GM06990 (cell line): ENCODE measurements at regions not wholly inside any gene's neighbourhood (a gene's known extent, or its start where the extent isn't known, plus 50 kb on each side); places are given as distances from the start of the nearest gene placed in this dataset.

ENCODE experiments used
- DNase-seq: peaks from one replicate; pipeline ENCODE4 v3.0.0-alpha.2; 2011; ENCODE audit not compliant: insufficient read length; ENCODE audit errors: extremely low read depth
- H3K27me3 ChIP-seq: replicated peaks from 2 replicates; pipeline ENCODE4 v1.6.0; 2011; ENCODE audit warnings: low read length; ENCODE audit not compliant: control insufficient read depth, insufficient read depth
- H3K36me3 ChIP-seq: 2 replicates; pipeline ENCODE4 v1.5.1; 2011; ENCODE audit warnings: low read length; ENCODE audit not compliant: control insufficient read depth, insufficient read depth
- H3K4me3 ChIP-seq: replicated peaks from 2 replicates; pipeline ENCODE4 v1.5.1; 2011; ENCODE audit warnings: low read depth, mild to moderate bottlenecking, control low read depth, low read length
- CTCF ChIP-seq: IDR thresholded peaks from 2 replicates; pipeline ENCODE4 v1.5.1; 2011; ENCODE audit warnings: low read length, control low read depth, mild to moderate bottlenecking, inconsistent platforms; ENCODE audit not compliant: insufficient read depth, poor library complexity, severe bottlenecking

- Histone ChIP-seq H3K4me3 (no peak overlapping the region), H3K27me3 (no peaks in the 10 kb centered on the region; the same call in 1 of the 2 replicates)
- no peak for DNase-seq
These were observed 189.7 kb upstream of the GDNF start for GRCh38 chr5:38029397-38030065.

GRCh38 chr5:38023799-38024198 is 184.0 kb upstream of the GDNF start:
- no peaks in the 10 kb centered on the region; the same call in 1 of the 2 replicates for H3K27me3 ChIP-seq
- no peak overlapping the region for H3K4me3 ChIP-seq
- TF ChIP-seq CTCF = no peak
- no peak for DNase-seq
- no peaks in the 10 kb centered on the region for H3K36me3 ChIP-seq

More at GRCh38 chr5:38029397-38030065, 189.7 kb upstream of the GDNF start:
- H3K36me3 ChIP-seq = no peaks in the 10 kb centered on the region
- TF ChIP-seq CTCF = no peak

- no peak for TF ChIP-seq CTCF
These were observed 183.5 kb upstream of the GDNF start for GRCh38 chr5:38023371-38023770.

GRCh38 chr5:38022631-38023030 is 182.8 kb upstream of the GDNF start:
- H3K4me3 ChIP-seq = no peak overlapping the region
- H3K36me3 ChIP-seq = no peaks in the 10 kb centered on the region
- no peaks in the 10 kb centered on the region; the same call in 1 of the 2 replicates for H3K27me3 ChIP-seq
- no peak for DNase-seq
- no peak for TF ChIP-seq CTCF

More at GRCh38 chr5:38023371-38023770, 183.5 kb upstream of the GDNF start:
- no peak for DNase-seq
- Histone ChIP-seq H3K4me3 (no peak overlapping the region), H3K36me3 (no peaks in the 10 kb centered on the region), H3K27me3 (no peaks in the 10 kb centered on the region; the same call in 1 of the 2 replicates)

- DNase-seq = no peak
- no peak for TF ChIP-seq CTCF
- H3K4me3 ChIP-seq = no peak overlapping the region
- H3K27me3 ChIP-seq = peaks cover 2% of the 10 kb centered on the region
- H3K36me3 ChIP-seq = no peaks in the 10 kb centered on the region
These were observed 178.2 kb upstream of the GDNF start for GRCh38 chr5:38018016-38018415.

- no peak for DNase-seq
- Histone ChIP-seq H3K4me3 (no peak overlapping the region), H3K36me3 (no peaks in the 10 kb centered on the region), H3K27me3 (peaks cover 4% of the 10 kb centered on the region)
- no peak for TF ChIP-seq CTCF
These were observed 173.3 kb upstream of the GDNF start for GRCh38 chr5:38013107-38013506.
